ENCODE measurements at regions not wholly inside any gene's neighbourhood (a gene's known extent, or its start where the extent isn't known, plus 50 kb on each side); places are given as distances from the start of the nearest gene placed in this dataset.

- Histone ChIP-seq H3K27me3 (ENCODE audit: insufficient read depth, poor library complexity, severe bottlenecking) (no peaks in the 10 kb centered on the region), H3K27ac (replicated peaks) (no peak overlapping the region), H3K4me3 (replicated peaks; ENCODE audit: insufficient read depth, low read length) (no peak overlapping the region)
- no peak for DNase-seq (ENCODE audit: low read depth in 1 of 2, low spot score in 1 of 2)
- TF ChIP-seq GABPA (IDR thresholded peaks at IDR 0.05; ENCODE audit: low read depth) (no peak), CTCF (IDR thresholded peaks at IDR 0.05; ENCODE audit: insufficient read depth, low read length) (no peak), SPI1 (IDR thresholded peaks at IDR 0.05; ENCODE audit: borderline replicate concordance, low read depth) (no peak), REST (IDR thresholded peaks at IDR 0.05; ENCODE audit: insufficient replicate concordance, low read depth) (no peak), POLR2AphosphoS5 (IDR thresholded peaks at IDR 0.05; ENCODE audit: low read depth) (no peak)
These were observed 1491.2 kb downstream of the BRD1 start for GRCh38 chr22:48336339-48337060.

- DNase-seq (ENCODE audit: low read depth in 1 of 2, low spot score in 1 of 2): no peak
- Histone ChIP-seq H3K27me3 (ENCODE audit: insufficient read depth, poor library complexity, severe bottlenecking) (no peaks in the 10 kb centered on the region), H3K4me3 (replicated peaks; ENCODE audit: insufficient read depth, low read length) (no peak overlapping the region), H3K27ac (replicated peaks) (no peak overlapping the region)
- no peak for TF ChIP-seq POLR2AphosphoS5 (IDR thresholded peaks at IDR 0.05; ENCODE audit: low read depth)
- no peak for TF ChIP-seq CTCF (IDR thresholded peaks at IDR 0.05; ENCODE audit: insufficient read depth, low read length)
- TF ChIP-seq SPI1 (IDR thresholded peaks at IDR 0.05; ENCODE audit: borderline replicate concordance, low read depth): no peak
- TF ChIP-seq GABPA (IDR thresholded peaks at IDR 0.05; ENCODE audit: low read depth): no peak
These were observed 1492.1 kb downstream of the BRD1 start for GRCh38 chr22:48335442-48336139.

- Histone ChIP-seq H3K4me3 (replicated peaks; ENCODE audit: insufficient read depth, low read length) (no peak overlapping the region), H3K27me3 (ENCODE audit: insufficient read depth, poor library complexity, severe bottlenecking) (no peaks in the 10 kb centered on the region), H3K27ac (replicated peaks) (no peak overlapping the region)
- no peak for TF ChIP-seq GABPA (IDR thresholded peaks at IDR 0.05; ENCODE audit: low read depth)
- TF ChIP-seq REST (IDR thresholded peaks at IDR 0.05; ENCODE audit: insufficient replicate concordance, low read depth): no peak
- no peak for TF ChIP-seq SPI1 (IDR thresholded peaks at IDR 0.05; ENCODE audit: borderline replicate concordance, low read depth)
- no peak for TF ChIP-seq CTCF (IDR thresholded peaks at IDR 0.05; ENCODE audit: insufficient read depth, low read length)
- no peak for TF ChIP-seq POLR2AphosphoS5 (IDR thresholded peaks at IDR 0.05; ENCODE audit: low read depth)
- no peak for DNase-seq (ENCODE audit: low read depth in 1 of 2, low spot score in 1 of 2)
These were observed 1492.7 kb downstream of the BRD1 start for GRCh38 chr22:48334971-48335370.

All from HL-60 (cell line).